ENCODE measurements at regions not wholly inside any gene's neighbourhood (a gene's known extent, or its start where the extent isn't known, plus 50 kb on each side); places are given as distances from the start of the nearest gene placed in this dataset.

GRCh38 chr2:53545604-53546003 is 222.0 kb upstream of the CHAC2 start:
- in situ Hi-C loops (cut with MboI; ENCODE audit: low sequenced_read_pairs, unreplicated experiment), result no loop called here
- no peak for DNase-seq (ENCODE audit: low spot score)
- TF ChIP-seq, protein P1, sequence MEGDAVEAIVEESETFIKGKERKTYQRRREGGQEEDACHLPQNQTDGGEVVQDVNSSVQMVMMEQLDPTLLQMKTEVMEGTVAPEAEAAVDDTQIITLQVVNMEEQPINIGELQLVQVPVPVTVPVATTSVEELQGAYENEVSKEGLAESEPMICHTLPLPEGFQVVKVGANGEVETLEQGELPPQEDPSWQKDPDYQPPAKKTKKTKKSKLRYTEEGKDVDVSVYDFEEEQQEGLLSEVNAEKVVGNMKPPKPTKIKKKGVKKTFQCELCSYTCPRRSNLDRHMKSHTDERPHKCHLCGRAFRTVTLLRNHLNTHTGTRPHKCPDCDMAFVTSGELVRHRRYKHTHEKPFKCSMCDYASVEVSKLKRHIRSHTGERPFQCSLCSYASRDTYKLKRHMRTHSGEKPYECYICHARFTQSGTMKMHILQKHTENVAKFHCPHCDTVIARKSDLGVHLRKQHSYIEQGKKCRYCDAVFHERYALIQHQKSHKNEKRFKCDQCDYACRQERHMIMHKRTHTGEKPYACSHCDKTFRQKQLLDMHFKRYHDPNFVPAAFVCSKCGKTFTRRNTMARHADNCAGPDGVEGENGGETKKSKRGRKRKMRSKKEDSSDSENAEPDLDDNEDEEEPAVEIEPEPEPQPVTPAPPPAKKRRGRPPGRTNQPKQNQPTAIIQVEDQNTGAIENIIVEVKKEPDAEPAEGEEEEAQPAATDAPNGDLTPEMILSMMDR (IDR thresholded peaks at IDR 0.05; ENCODE audit: borderline replicate concordance, control extremely low read depth, extremely low read depth, insufficient read depth, missing control alignments), result no peak

DNA sequence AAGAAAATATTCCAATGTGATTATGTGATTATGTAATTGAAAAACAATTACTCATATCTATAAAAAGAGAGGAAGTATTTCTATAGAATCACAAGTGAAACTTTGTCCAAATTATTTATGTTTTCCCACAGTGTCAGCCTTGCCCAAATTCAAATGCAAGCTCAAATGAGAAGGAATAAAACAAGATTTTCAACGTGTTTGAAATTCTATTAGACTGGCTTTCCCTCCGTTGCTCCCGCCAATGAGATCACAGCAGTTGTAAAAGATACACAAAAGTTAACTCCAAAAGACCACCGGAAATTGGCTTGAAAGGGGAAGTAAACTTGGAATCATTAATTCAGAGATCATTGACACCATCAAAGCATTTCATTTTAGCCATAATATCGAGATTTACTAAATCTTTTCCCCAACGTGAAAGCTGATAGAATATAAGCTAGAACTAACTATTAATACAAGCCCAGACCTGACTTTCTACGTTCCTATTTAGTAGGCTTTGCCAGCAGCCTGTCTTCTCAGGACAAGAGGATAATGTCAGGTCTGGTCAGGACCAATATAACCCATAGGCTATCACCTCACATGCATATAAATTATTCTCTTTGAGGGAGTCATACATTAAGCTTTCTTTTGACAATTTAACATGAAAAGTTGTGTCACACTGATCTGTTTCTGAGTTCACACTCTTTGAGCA is 222.6 kb upstream of the CHAC2 start:
- in situ Hi-C loops (cut with MboI; ENCODE audit: low sequenced_read_pairs, unreplicated experiment), result no loop called here
- TF ChIP-seq, protein P1 (IDR thresholded peaks at IDR 0.05; ENCODE audit: borderline replicate concordance, control extremely low read depth, extremely low read depth, insufficient read depth, missing control alignments), result no peak
- no peak for DNase-seq (ENCODE audit: low spot score)

DNA sequence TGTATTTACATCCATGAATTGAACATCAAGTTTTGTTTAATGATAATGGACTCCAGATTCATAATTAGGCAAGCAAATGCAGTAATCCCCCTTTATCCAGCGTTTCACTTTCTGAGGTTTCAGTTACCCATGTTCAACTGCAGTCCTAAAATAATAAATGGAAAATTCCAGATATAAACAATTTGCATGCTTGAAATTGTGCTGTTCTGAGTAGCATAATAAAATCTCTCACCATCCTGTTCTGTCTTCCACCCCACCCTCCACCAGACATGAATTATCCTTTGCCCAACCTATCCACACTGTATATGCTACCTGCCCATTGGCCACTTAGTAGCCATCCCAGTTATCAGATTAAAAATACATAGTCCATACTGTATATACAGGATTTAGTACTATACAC is 224.5 kb upstream of the CHAC2 start:
- in situ Hi-C loops (cut with MboI; ENCODE audit: low sequenced_read_pairs, unreplicated experiment), result no loop called here
- TF ChIP-seq, protein P1 (IDR thresholded peaks at IDR 0.05; ENCODE audit: borderline replicate concordance, control extremely low read depth, extremely low read depth, insufficient read depth, missing control alignments), result no peak
- DNase-seq (ENCODE audit: low spot score), result no peak

DNA sequence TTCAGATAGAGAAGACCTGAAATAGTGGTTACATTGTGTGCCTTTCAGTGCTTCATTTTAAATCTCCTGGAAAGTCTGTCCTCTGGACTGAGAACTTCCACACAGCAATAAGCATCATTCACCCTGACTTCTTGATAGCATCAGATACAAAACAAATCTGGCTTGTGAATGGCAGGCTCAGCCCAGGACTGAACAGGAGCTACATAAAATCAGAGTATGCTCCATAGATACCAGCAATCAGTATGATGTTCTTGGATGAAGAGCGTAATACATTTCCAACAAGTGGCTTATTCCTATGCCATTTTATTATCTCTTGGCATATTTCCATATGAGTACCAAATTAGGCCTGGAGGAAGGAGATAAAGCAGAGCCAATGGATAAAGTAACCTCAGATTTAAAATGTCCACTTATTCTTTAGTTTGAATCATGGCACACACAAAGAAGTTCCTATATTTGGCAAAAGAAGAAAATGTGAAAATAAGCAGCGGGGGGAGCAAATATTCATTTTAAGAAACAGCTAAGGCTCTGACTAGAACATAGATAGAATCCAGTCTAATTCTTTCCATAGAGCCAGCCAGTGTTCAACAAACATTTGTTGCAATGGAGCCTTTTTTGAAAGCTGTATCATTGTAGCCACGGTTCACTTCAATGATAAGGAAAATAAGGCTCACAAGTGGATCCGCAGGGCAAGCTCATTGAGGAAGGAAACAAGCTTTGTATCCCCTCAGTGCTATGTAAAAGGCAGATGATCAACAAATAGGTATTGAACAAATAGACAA is 230.8 kb upstream of the CHAC2 start:
- TF ChIP-seq, protein P1 (IDR thresholded peaks at IDR 0.05; ENCODE audit: borderline replicate concordance, control extremely low read depth, extremely low read depth, insufficient read depth, missing control alignments), result no peak
- DNase-seq (ENCODE audit: low spot score), result no peak
- in situ Hi-C loops (cut with MboI; ENCODE audit: low sequenced_read_pairs, unreplicated experiment), result no loop called here

- in situ Hi-C loops (cut with MboI; ENCODE audit: low sequenced_read_pairs, unreplicated experiment), result no loop called here
- DNase-seq (ENCODE audit: low spot score), result no peak
- TF ChIP-seq, protein P1 (IDR thresholded peaks at IDR 0.05; ENCODE audit: borderline replicate concordance, control extremely low read depth, extremely low read depth, insufficient read depth, missing control alignments), result no peak
Measured at GRCh38 chr2:53535234-53535840, 232.3 kb upstream of the CHAC2 start.

DNA sequence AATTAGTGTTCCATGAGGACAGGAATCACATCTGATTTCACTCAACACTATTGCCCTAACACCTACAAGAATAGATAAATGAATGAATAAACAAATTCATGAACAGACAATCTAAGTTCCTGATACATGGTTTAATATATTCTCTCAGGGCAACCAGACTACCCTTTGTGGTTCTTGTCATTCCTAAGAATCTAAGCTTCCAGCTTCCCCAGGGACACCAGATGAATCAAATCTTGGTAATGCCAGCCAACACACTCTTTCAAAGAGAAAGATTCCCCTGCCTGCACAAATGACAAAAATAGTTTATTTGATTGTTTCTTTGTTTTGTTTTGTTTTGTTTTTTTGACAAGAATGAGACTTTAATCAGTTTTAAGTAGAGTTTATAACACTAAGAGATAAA is 237.5 kb upstream of the CHAC2 start:
- in situ Hi-C loops (cut with MboI; ENCODE audit: low sequenced_read_pairs, unreplicated experiment), result no loop called here
- no peak for DNase-seq (ENCODE audit: low spot score)
- TF ChIP-seq, protein P1 (IDR thresholded peaks at IDR 0.05; ENCODE audit: borderline replicate concordance, control extremely low read depth, extremely low read depth, insufficient read depth, missing control alignments), result no peak
